HG02981 (cell line): ENCODE measurements at regions not wholly inside any gene's neighbourhood (a gene's known extent, or its start where the extent isn't known, plus 50 kb on each side); places are given as distances from the start of the nearest gene placed in this dataset.
"Not testable (repeated sequence)": the region's sequence is repeated elsewhere in the genome, so short reads cannot be mapped to it uniquely, and the experiment has no call there.

Experiments used
- ATAC-seq: cut with Tn5 transposase; IDR thresholded peaks from one replicate; pipeline ENCODE4 v1.9.1; 2021; ENCODE audit warnings: mild to moderate bottlenecking, moderate library complexity; ENCODE audit not compliant: unreplicated experiment

DNA sequence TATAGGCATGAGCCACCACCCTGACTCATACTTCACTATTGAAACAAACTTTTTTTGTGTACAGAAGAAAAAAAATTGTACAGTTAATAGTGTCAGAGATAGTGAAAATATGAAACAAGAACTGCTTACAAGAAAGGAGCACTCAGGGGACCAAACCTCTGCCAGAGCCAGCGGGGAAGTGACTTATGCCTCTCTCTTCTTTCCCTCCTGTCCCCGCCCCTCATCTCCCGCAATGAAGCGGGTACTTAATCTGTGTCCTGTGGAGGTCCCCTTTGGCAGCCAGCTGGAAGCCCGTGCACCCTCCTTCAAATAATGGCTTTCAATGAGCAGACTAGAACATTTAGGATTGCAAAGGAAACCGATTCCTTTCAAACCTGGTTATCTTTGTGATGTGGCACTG lies 51.5 kb downstream of the PPIAL4A start:
- ATAC-seq, result not testable (repeated sequence)

DNA sequence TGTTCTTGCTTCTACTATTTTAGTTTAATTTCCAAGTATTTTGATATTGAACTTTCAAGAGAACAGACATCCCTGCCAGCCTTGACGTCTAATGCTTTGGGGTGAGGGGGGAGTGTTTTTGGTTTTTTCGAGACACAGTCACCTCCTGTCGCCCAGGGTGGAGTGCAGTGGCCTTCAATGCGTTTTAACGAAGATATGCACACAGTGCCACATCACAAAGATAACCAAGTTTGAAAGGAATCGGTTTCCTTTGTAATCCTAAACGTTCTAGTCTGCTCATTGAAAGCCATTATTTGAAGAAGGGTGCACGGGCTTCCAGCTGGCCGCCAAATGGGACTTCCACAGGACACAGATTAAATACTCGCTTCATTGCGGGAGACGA lies 52.3 kb downstream of the PPIAL4A start:
- ATAC-seq, result not testable (repeated sequence)

DNA sequence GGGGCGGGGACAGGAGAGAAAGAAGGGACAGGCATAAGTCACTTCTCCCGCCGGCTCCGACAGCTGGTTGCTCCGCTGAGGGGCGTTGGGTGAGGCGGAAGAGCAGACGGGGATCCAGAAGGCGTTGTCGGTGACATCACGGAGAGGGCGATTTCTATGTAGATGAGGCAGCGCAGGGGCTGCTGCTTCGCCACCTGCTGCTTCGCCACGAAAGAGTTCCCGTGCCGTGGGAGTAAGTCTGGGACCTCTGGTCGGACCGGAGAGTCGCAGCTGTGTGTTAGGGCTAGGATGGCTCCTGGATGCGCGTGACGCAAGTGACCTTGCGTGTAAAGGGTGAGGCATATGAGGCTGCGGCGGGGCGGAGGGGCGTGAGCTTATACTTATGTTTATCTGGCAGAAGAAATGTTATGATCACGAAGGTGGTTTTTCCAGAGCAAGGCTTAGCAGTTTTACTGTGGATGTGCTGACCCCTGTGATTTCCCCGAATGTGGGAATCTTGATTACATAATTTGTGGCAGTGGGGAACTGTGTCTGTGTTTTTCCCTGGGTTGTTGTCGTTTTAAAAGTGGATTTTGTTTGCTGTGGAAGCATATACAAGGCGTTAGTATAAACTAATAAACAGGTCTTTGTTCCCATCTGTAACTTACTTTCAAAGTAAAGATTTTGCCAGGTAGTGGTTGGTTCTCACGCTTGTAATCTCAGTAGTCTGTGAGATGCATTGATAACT lies 52.8 kb downstream of the PPIAL4A start:
- ATAC-seq, result peak; percentile 68

DNA sequence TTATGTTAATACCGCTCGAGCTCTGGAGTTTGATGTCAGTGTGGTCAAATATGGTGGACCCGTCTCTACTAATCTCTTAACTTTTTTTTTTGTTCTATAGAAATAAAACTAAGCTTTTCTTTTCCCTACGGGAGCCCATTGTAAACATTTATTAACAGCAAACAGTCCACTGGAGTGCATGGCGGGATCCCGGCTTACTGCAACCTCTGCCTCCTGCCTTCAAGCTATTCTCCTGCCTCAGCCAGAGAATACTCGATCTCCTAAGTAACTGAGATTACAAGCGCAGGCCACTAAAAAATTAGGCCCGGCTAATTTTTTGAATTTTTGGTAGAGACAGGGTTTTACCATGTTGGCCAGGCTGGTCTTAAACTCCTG lies 53.4 kb downstream of the PPIAL4A start:
- ATAC-seq, result not testable (repeated sequence)

GRCh38 chr1:120944691-120945090 lies 55.1 kb downstream of the PPIAL4A start:
- ATAC-seq, result not testable (repeated sequence)

- ATAC-seq, result not testable (repeated sequence)
These were observed 55.6 kb downstream of the PPIAL4A start for GRCh38 chr1:120945122-120945521.

DNA sequence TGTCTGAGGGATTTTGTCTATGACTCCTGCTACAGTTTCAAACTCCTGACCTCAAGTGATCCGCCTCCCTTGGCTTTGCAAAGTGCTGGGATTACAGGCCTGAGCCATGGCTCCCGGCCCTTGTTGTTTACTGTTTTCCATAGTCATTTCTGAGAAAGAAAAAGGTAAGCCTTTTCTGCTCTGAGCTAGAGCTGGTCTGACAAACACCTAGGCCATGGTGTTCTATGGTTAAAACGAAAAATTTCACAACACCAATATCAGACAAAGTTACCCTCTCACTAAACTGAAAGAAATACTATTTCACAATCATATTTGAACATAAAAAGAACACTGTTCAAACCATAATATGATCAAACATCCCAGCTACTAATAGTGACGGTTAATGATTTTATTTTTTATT lies 57.5 kb downstream of the PPIAL4A start:
- not testable (repeated sequence) for ATAC-seq

- ATAC-seq, result not testable (repeated sequence)
These were observed 60.2 kb downstream of the PPIAL4A start for GRCh38 chr1:120949724-120950123.

GRCh38 chr1:120950633-120951032 lies 61.1 kb downstream of the PPIAL4A start:
- ATAC-seq, result not testable (repeated sequence)

GRCh38 chr1:120951100-120951499 lies 61.5 kb downstream of the PPIAL4A start:
- ATAC-seq, result not testable (repeated sequence)

DNA sequence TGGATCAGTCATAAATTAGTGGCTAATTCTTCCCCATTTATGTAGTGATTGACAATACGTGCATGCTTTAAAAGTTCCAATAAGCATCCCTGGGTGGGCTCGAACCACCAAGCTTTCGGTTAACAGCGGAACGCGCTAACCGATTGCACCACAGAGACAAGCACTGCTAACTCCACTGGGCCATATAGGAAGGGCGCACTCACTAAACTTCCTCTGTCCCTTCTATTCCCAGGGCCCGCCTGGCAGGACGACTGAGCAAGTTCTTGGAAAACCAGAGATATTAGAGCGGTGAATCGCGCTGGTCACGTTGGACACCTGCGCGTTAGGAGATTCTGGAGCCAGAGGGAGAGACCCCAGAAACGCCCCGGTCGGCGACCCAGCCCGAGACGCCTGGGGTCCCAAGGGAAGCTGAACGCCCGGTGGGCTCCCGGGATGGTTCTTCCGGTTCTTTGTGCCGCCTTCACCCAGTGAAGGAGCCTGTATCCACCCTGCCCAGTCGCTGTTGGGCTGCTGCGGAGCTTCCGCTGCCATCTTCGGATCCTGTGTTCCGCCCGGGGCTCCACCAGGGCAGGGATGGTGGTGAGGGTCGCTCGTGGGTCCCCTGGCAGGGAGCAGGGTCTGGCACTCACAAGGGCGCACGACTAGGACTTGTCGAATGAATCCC lies 62.8 kb downstream of the PPIAL4A start:
- not testable (repeated sequence) for ATAC-seq

- ATAC-seq, result not testable (repeated sequence)
These were observed 63.3 kb downstream of the PPIAL4A start for GRCh38 chr1:120952871-120953265.

- ATAC-seq, result no peak
These were observed 65.2 kb downstream of the PPIAL4A start for GRCh38 chr1:120954736-120955135.

- not testable (repeated sequence) for ATAC-seq
These were observed 66.4 kb downstream of the PPIAL4A start for GRCh38 chr1:120955961-120956360.

DNA sequence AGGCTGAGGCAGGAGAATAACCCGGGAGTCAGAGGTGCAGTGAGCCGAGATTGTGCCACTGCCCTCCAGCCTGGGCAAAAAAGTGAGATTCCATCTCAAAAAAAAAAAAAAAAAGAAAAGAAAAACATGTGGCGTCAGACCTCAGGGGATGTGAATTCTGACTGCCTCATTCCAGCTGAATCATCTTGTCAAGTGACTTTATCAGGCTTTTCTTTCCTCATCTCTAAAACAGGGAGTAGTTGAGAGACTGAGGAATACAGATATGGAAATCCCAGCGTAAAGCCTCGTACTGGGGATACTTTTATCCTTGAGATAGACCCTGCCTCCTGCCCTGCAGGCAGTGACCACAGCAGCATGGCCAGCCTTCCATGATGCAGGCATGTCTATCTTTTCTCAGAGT lies 76.4 kb downstream of the PPIAL4A start:
- ATAC-seq, result not testable (repeated sequence)

DNA sequence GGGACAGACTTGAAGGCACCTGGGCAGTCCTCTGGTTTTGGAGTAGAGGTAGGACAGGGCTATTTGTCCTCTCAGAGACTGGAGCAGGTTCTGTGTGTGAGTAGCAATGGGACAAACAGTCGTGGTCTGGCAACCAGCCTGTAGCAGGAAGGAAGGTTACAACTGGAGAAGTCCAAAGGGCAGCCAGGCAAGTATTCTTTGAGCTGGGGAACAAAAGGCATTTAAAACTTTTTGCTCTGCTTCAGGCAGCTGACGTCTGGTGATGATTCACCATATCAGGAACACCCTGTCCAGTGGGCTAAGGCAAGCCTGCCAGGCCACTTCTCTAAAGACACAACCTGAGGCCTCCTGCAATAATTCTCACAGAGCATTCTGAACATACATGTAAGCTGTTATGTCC lies 83.3 kb downstream of the PPIAL4A start:
- not testable (repeated sequence) for ATAC-seq

GRCh38 chr1:120973836-120974235 lies 84.3 kb downstream of the PPIAL4A start:
- not testable (repeated sequence) for ATAC-seq

DNA sequence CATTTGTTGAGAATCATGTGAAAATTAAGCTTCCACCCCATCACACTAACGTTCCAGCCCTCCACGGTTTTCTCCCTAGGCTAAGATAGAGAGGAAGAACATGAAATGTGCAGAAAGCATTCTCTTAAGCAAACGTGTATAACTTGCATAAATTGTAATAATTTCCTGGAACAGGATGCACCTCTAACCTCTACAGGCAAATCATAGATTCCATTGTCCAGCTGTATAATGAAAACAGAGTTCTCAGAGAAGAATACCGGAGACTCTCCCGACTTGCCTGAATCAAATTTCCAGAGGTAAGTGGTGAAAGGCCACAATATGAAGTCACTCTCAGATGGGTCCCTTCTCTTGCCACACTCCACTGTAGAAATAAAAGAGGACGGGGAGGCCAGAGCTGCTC lies 87.7 kb downstream of the PPIAL4A start:
- not testable (repeated sequence) for ATAC-seq

GRCh38 chr1:120981489-120982094 lies 92.0 kb downstream of the PPIAL4A start:
- ATAC-seq, result not testable (repeated sequence)

- not testable (repeated sequence) for ATAC-seq
These were observed 105.0 kb downstream of the PPIAL4A start for GRCh38 chr1:120994614-120995013.

DNA sequence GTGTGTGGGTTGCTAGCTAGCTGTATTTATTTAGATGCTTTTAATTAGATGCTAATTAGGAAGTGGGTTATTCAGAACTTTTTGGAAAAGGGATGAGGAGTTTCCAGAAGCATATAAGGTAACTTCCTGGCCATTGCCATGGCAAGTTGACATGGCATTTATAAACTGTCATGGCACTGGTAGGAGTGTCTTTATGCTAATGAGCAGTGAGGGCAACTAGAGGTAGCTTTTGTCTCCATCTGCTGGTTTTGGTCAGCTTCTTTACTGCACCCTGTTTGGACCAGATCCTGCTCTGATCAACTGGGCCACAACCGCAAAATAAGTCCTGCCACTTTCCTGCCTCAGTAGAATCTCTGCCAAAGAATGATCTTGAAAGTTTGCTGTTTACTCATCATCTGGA lies 105.5 kb downstream of the PPIAL4A start:
- not testable (repeated sequence) for ATAC-seq
